ENCODE measurements at regions not wholly inside any gene's neighbourhood (a gene's known extent, or its start where the extent isn't known, plus 50 kb on each side); places are given as distances from the start of the nearest gene placed in this dataset.

DNA sequence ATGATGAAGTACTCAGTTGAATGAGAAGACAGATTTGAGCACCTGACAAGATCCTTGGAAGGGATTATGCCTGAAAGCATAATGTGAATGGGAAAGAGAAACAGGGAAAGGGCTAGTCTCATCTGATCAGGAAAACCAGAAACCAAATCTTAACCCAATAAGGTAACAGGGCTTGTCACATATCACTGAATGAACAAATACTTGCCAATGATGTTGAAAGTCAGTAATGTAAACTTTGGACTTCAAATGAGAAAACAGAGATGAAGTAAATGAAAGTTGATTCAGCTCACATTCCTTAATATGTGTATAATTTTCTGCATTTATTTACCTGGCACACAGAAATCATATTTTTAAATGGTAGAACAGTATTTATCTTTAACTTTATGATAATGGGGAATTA, 480.0 kb downstream of the KCTD12 start:
- no peak for DNase-seq

DNA sequence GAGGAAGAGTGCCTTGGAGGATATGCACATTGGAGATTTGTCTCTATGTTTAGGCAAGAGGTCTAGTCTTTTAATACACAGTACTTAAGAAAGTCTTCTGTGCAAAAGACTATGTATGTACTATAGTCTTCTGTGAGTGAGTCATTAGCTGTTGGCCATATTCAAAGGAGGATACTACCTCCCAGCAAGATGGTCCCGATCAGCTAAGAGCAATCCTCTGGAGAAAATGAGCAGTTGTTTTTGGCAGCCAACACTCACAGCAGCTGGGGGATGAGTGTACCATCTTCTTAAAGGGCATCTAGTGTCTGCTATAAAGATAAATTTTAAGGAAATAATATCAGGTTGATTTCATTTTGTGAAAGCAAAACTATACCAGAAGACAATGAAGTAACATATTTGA, 487.8 kb downstream of the KCTD12 start:
- DNase-seq = no peak

DNA sequence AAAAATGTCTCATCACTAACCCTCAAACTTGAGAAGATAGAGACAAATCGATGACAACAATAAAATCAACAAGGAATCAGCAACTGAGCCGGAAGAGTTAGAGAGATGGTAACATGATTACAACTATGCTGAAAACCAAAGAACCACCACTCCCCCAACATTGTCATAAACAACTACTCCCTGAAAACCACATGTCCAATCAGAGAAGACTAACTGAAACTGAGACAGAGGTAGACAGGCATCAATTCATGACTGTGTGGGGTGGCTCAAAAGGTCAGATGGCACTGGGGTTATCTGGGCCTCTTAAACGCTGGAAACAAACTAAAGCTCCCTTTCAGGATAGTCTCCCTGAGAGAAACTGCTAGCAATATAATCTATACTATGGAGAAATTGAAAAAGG, 488.8 kb downstream of the KCTD12 start:
- DNase-seq = no peak

DNA sequence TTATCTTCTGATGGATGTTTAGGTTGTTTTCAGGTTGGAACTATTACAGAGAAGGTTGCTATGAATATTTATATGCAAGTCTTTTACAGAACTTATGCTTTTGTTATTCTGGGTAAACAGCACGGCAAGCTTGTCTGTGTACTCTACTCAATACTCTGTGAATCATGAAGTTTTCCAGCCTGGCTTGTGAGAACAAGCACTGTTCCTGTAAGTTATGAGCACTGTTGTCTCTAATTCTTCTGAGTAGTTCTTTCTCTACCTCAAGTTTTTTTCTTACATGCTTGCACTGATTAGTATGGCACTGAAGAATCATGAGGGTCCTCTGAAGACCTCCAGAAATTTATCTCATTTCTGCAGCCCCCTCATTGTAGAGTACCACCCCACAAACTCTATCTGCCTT, 496.9 kb downstream of the KCTD12 start:
- DNase-seq = no peak

DNA sequence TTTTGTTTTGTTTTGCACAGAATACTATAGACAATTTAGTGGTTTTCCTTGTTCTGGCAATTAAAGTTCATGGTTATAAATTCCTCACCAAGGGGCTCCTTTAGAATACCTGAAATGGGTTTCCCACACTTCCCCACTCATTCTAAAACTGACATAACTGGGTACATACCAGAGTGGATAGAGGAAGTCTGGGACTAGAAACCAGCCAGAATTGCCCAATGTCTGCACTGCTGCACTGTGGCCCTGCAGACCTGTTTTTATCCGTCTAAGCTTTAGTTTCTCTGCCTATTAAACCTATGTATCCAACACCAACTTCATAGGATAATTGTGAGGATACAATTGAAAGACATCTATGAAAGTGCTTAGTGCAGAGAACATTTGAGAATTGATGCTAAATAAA, 498.6 kb downstream of the KCTD12 start:
- DNase-seq = no peak

DNA sequence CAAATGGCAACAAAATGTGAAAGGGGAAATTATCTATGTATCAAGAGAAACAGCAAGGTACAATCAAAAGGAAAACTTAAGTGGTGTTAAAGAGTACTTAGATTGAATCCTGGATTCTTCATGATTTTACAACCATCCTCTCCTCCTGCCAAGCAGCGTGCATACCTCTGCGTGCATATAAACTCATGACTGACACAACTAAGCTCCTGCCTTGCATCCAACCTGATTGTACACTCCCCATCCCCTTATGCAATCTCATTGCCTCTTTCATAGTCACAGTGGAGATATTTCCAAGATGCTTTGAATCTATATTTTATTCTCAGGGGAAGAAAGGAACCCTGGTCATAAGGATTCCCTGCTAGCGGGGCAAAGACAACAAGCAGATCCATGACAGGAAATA, 499.9 kb downstream of the KCTD12 start:
- DNase-seq = no peak

DNA sequence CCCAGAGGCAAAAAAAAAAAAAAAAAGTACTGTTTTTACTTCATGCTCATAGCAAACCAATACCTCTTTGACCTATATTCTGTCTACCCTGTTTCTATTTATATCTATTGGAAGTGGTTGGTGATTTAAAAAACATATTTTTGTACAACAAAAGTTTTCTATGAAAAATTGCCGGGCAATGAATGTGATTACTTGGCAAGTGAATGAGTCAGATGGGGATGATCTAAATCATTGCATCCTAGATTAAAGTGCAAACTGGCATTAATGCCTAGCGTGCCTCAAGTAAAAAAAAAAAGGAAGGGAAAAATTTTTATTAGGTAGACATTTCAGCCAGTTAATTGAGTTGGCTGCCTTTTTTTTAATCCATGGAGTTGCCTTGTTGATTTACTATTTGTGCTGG, 500.6 kb downstream of the KCTD12 start:
- no peak for DNase-seq

DNA sequence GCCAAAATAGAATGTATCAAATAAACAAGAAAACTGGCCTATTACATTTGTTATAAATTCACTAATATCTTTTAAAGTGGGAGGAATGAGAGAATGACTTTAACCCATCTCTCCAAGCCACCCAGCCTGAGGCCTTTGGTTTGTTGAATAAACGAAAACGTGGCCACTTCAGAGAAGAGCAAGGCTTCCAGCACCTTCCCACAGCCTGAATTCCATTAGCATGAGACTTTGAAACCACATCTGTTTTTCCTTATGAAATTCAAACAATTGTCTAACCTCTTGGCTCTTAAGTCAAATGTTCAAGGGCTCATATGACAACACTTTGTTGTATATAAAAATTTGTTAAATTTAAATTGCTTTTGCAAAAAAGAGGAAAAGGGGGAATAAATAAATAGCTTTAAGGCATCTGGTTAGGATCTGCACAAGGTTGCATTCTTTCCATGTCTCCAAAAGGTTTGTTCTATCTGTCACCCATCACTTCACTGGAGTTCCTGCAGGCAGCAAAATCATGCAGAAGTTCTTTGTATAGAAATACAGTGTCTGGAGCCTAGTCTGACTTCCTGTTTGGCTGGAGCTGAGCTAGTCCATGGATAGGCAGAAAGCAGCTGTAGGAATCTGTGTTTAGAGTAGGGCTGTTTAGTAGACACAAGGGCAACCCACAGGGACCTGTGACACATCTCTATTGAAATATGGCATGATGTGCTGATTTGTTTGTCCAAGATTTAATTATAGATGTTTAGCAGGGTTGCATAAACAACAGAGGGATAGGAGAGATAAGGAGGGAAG, 502.3 kb downstream of the KCTD12 start:
- no peak for DNase-seq

DNA sequence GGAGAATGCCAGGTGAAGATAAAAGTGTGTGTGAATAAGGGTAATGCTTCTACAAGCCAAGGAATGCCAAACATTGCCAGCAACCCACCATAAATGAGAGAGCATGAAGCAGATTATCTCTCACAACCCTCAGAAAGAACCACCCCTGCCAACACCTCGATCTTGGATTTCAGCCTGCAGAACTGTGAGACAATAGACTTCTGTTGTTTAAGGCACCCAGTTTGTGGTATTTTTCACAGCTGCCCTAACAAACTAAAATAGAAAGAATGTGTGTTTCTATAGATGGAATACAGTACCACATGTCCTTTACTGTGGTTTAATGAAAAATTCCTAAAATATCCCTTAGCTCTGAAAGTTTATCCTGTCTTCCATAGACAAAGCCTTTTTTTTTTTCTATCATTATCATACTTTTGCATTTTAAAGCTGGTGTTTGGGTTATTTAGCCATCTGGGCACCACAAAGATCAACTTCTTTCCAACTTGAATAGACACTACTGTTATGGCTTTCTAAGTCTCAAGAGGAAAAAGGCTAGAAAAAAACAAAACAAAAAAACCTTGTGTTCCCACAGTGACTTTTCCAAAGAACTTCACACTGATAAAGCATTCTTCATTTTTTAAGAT, 505.6 kb downstream of the KCTD12 start:
- DNase-seq = no peak

DNA sequence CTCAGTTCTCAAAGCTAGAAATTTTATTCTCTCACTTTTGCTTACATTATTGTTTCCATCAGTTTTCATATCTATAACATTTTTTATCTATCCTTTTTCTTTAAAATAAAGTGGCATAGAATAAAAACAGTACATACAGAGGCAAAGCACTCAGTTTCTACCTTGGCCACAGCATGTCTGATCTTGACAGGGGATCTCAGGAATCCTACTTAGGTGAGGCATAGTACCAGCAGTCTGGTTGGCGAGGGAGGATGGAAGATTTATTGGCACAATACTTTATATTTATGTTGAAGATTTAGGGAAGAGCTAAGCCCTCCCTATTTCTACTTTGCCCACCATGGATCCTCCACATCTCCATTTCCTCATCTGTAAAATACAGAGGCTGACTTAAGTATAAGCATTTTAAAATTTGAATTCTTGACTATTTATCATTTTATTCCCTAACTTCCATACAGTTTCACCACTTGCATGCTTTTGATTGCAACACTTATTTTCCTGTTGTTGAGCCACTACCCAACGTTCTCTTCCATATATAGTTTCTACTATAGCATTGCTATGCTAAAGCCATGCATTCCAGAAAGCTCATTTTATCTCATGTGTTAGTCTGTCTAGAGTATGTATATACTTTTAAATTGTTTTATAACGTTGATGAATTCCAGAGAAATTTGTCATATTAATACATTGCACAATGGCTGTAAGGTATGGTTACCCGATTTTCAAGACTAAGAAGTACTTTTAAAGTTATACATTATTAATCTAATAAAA, 506.7 kb downstream of the KCTD12 start:
- DNase-seq = no peak

DNA sequence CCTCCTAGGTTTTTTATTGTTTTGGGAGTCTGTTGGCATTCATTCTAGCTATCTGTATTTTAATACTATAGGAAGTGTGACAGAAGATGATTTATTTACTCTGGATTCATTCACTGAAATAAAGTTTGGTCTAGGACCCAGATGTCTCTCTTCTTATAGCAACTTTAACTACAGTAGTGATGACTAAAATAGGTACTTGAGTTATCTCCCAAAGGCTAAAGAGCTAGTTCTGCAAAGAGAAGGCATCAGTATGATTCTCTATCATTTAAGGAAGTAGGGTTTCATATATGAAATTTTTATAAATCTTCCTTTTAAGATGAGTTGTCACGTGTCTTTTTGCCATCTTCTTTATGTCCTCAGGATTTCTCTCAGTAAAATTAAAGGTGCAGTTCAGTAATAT, 507.4 kb downstream of the KCTD12 start:
- no peak for DNase-seq

DNA sequence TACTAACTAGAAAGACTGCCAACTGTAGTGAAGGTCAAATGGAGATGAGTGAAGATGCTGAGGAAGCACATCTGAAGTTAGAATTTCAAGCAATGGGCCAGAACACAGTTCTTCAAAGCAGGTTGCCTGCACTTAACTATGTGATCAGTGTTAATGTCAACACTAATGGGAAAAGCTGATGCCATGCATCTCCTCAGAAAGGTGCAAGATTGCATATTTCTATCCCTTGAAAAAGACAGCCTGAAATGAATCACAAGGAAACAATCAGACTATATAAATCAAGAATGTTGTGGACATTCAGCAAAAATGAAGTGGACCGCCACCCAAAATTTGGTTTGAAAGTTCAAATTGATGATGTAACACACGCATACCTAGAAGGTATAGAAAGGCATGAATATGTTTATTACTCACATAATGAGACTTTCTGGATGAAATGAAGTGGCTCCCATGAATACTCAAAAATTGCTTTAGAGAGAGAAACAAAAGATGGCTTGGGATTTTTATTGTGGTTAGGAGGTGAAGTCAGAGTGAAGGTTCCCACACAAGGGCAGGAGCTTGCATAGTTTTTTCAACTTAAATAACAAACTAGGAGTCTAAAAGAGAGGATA, 522.4 kb downstream of the KCTD12 start:
- no peak for DNase-seq

DNA sequence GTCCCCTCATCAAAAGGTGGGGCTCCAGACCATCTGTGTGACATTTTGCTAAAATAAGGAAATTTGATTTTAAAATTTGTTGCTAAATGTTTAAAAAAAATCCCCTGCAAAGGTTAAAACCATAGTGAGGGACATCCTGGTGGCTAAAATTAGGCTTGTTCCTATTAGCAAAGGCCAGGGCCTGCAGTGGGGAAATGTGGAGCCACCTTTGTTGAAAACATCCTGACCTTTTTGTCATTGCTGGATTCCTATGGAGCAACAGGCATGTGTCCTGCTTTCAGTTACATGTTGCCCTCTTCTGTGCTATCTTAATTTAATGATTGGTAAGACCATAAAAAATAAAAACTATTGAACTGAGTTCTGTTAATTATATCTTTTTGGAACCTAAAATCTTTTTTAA, 524.3 kb downstream of the KCTD12 start:
- no peak for DNase-seq

DNA sequence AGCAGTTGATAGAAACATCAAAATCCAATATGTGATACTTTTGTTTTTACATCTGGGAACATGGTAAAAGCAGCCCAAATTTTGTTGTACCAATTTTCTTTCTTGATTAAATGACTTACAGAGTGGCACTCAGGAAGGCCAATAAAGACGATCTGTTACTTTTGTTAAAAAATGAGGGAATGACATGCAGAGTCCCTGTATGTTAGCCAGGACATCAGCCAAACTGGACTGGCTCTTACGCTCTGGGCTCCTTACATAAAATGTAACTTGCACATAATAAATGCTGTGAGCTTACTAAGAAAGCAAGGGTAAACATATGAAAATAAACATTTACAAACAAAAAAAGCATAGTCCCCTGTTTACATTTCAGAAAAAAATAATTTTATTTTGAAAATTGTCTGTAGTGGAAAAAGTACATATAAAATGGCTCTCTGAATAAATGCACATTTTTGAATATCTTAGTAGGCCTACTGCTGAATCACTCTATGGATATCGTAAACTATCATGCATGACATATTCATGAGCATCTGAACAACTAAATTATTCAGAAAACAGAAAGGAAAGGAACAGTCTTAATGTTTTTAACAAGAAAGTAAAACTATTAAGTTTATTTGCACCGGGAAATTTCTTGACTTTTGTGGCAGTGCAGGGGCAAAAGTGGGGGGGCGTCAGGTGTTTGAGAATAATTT, 534.5 kb downstream of the KCTD12 start:
- DNase-seq = no peak

DNA sequence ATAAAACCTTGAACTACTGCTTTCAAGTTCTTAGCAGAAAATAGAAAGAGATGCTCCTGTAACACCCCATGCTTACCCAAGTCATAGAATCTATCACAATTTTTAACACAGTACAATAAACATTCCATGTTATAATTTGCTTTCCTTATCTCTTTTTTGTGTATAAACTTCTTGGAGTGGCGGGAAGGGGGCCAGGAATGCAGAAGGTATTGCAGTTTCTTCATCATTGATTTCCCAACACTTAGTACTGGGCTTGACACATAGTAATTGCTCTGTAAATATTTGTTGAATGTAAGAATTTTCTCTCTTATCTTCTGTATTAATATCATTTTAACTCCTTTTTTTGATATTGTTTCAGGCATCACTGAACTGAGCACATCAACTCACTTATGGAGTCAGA, 535.8 kb downstream of the KCTD12 start:
- no peak for DNase-seq

DNA sequence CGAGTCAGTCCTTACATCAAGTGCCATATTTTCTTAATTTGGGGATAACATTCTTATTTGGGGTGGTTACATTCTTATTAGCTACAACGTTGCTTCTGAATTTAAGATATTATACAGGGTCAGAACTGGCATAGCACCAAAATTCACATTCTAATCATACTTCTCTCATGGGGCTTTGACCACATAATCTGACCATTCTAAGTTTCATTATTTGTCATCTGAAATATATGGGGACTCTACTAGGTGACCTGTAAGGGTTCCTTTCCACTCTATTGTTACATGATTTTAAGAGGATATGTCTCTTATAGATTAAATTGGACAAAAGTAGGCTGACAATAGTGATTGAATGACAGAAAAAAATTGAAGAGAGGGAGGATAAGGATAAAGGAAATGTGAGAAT, 536.5 kb downstream of the KCTD12 start:
- no peak for DNase-seq

DNA sequence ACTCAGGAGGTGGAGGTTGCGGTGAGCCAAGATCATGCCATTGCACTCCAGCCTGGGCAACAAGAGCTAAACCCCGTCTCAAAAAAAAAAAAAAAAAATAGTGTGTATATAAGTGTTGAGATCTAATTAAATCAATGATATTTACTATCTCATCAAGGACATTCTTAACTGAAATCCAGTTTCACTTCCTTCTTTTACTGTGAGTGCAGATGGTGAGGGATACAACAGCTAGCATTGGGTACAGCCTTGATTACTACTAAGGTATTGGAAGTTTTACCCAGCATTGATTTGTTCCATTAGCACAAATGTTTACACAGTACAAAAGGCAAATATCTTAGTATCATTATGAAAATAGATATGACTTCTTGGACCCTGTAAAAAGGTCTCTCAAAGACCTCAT, 546.6 kb downstream of the KCTD12 start:
- DNase-seq = no peak

DNA sequence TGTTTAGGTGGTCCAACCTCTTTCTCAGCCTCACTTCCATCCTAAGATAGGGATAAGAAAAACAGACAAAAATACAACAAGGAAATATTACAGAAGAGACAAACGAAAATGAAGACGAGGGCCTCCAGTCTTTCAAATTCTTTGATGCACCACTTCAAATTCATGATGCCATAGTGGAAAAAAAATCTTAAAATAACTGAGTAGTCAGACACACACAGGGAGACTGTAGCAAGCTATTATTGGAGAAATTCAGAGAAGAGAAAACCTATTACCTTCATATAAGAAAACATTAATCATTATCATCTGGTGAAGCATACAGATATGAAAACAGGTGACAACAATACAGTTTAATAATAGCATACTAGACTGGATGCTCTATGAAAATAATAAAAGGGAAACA, 548.2 kb downstream of the KCTD12 start:
- DNase-seq = no peak

DNA sequence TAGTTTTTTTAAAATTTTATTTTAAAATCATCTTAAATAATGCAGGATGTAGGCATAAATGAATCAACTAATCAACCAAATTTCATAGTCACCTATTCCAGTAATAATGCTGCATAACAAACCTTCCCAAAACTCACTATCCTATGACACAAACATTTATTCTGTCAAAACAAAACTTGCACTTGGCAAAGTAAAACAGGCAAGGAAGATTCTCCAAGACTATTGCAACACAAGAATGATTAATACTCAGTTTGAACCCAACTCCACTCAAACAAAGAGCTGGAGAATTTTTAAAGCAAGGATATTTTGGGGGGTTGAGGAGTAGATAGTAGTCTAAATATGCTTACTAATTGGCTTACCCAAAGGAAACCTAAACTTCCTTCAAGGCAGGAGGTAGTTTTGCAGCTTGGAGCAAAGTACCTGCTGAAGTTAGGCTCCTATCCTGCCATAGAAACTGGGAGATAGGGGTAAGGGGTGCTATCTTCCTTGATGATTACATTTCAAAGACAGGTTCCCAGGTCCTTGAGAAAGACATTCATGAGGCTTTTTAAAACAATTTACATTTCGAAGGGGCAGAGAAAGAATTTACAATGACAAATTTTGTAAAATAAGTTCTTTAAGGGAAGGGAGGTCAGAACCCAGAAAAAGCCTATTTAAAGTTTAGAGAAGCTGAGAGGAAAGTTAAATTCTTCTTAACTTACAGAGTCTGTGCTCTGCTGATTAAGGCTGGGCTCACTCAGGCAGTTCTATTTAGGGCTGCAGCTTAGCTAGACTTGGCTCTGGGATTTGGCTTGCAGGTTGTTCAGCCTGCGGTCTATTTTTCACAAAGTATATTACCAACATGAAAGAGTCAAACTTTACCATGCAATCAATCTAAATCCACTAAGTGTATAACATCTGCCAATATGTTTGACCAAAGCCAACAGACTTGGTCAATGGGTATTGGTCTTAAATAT, 549.0 kb downstream of the KCTD12 start:
- DNase-seq = no peak

DNA sequence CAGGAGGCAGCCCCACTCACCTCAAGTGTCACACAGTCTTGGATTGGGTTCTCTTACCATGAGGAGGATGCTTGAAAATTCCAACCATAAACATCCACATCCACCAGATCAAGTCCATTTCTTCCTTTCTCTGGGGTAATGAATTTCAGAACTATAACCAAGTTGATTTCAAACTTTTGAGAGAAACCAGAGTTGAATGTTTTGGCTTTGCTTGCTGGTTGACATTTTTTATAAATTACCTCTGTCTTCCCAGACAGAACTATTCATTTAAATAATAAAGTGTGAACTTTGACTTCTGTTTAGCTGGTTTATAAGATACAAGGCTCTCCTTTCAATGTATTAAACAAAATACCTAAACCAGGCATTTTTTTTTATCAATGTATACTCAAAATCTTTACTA, 550.7 kb downstream of the KCTD12 start:
- DNase-seq = no peak

DNA sequence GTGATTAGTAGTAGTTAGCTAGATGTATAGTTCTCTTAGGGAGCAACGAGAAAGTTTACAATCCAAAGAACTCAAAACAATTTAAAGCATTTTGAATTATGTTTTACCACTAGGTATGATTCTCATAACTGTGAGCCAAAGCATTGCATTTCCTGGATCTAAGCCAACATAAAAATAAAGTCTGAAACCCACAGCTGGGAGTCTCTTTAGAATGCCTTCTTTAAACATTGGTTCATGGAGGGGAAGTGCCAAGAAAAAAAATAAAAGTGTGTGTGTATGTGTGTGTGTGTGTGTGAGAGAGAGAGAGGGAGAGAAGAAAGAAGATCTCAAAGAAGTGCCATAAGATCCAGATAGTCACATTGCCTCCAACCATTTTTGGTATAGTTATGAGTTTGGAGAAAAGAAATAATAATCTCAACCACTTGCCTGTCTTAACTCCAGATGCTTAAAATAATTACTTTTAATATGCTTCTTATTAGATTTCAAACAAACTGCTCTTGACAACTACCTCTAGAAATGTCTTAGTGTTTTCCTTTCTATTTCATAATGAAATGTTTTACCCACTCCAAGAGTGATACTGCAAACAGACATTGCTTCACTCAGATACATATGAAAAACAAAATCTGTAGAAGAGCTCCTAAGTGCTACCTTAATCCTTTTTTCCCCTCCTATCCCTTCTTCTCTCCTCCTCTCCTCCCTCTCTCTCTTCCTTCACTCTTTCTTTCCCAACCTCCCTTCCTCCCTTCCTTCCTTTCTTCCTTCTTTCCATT, 554.1 kb downstream of the KCTD12 start:
- DNase-seq = no peak

Data from DMS79 treated with DMSO at 0.1 percent for 48 hours (cell line).